ENCODE measurements at regions not wholly inside any gene's neighbourhood (a gene's known extent, or its start where the extent isn't known, plus 50 kb on each side); places are given as distances from the start of the nearest gene placed in this dataset.
"Not testable (repeated sequence)": the region's sequence is repeated elsewhere in the genome, so short reads cannot be mapped to it uniquely, and the experiment has no call there.

- not testable (repeated sequence) for DNase-seq (ENCODE audit: low read depth, low spot score)
These were observed 85.4 kb upstream of the TMEM170B start for GRCh38 chr6:11452106-11452505.

- no peak for DNase-seq (ENCODE audit: low read depth, low spot score)
These were observed 87.5 kb upstream of the TMEM170B start for GRCh38 chr6:11450037-11450436.

GRCh38 chr6:11449408-11449807 lies 88.1 kb upstream of the TMEM170B start:
- DNase-seq (ENCODE audit: low read depth, low spot score): no peak

- DNase-seq (ENCODE audit: low read depth, low spot score): no peak
These were observed 89.5 kb upstream of the TMEM170B start for GRCh38 chr6:11448038-11448437.

GRCh38 chr6:11447265-11447664 lies 90.3 kb upstream of the TMEM170B start:
- no peak for DNase-seq (ENCODE audit: low read depth, low spot score)

- no peak for DNase-seq (ENCODE audit: low read depth, low spot score)
These were observed 92.4 kb upstream of the TMEM170B start for GRCh38 chr6:11445146-11445545.

- DNase-seq (ENCODE audit: low read depth, low spot score): not testable (repeated sequence)
These were observed 94.4 kb upstream of the TMEM170B start for GRCh38 chr6:11443125-11443524.

GRCh38 chr6:11442495-11442894 lies 95.1 kb upstream of the TMEM170B start:
- no peak for DNase-seq (ENCODE audit: low read depth, low spot score)

GRCh38 chr6:11439876-11440275 lies 97.7 kb upstream of the TMEM170B start:
- no peak for DNase-seq (ENCODE audit: low read depth, low spot score)

- DNase-seq (ENCODE audit: low read depth, low spot score): no peak
These were observed 98.5 kb upstream of the TMEM170B start for GRCh38 chr6:11439017-11439420.

- DNase-seq (ENCODE audit: low read depth, low spot score): no peak
These were observed 99.6 kb upstream of the TMEM170B start for GRCh38 chr6:11437824-11438459.

- no peak for DNase-seq (ENCODE audit: low read depth, low spot score)
These were observed 100.9 kb upstream of the TMEM170B start for GRCh38 chr6:11436508-11437096.

GRCh38 chr6:11434565-11435326 lies 102.8 kb upstream of the TMEM170B start:
- no peak for DNase-seq (ENCODE audit: low read depth, low spot score)

- DNase-seq (ENCODE audit: low read depth, low spot score): no peak
These were observed 103.7 kb upstream of the TMEM170B start for GRCh38 chr6:11433860-11434259.

GRCh38 chr6:11432713-11433450 lies 104.7 kb upstream of the TMEM170B start:
- no peak for DNase-seq (ENCODE audit: low read depth, low spot score)

- no peak for DNase-seq (ENCODE audit: low read depth, low spot score)
These were observed 105.5 kb upstream of the TMEM170B start for GRCh38 chr6:11432091-11432490.

GRCh38 chr6:11431455-11431937 lies 106.1 kb upstream of the TMEM170B start:
- no peak for DNase-seq (ENCODE audit: low read depth, low spot score)

GRCh38 chr6:11430036-11430435 lies 107.5 kb upstream of the TMEM170B start:
- DNase-seq (ENCODE audit: low read depth, low spot score): no peak

GRCh38 chr6:11429577-11429976 lies 108.0 kb upstream of the TMEM170B start:
- no peak for DNase-seq (ENCODE audit: low read depth, low spot score)

- DNase-seq (ENCODE audit: low read depth, low spot score): no peak
These were observed 108.7 kb upstream of the TMEM170B start for GRCh38 chr6:11428895-11429294.

GRCh38 chr6:11428371-11428770 lies 109.2 kb upstream of the TMEM170B start:
- DNase-seq (ENCODE audit: low read depth, low spot score): no peak

- DNase-seq (ENCODE audit: low read depth, low spot score): no peak
These were observed 109.8 kb upstream of the TMEM170B start for GRCh38 chr6:11427723-11428245.
